ENCODE measurements at regions not wholly inside any gene's neighbourhood (a gene's known extent, or its start where the extent isn't known, plus 50 kb on each side); places are given as distances from the start of the nearest gene placed in this dataset.

DNA sequence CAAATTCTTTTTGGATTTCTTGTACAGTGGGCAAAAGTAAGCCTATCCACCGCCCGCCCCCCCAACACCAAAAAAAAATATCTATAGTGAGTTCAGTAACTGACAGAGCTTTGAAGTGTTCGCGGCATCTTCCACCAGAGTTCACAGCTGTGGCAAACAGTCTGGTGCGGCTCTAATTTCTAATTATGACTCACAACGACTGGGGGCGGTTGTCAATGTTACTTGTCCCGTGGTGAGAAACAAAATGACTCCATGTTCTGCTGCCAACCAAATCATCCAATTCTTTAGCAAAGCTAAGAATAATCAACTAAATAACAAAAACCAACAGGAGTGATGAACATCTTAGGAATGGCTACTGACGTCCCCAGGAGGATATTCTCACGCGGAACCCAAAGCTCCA is 392.5 kb upstream of the SALL3 start:
- Mint-ChIP-seq H3K4me1 (no peaks in the 10 kb centered on the region), H3K27me3 (no peaks in the 10 kb centered on the region), H3K9me3 (no peaks in the 10 kb centered on the region), H3K36me3 (ENCODE audit: low read depth) (no peaks in the 10 kb centered on the region), H3K4me3 (no peak overlapping the region), H3K27ac (no peak overlapping the region)
- no peak for ATAC-seq (replicated peaks)

DNA sequence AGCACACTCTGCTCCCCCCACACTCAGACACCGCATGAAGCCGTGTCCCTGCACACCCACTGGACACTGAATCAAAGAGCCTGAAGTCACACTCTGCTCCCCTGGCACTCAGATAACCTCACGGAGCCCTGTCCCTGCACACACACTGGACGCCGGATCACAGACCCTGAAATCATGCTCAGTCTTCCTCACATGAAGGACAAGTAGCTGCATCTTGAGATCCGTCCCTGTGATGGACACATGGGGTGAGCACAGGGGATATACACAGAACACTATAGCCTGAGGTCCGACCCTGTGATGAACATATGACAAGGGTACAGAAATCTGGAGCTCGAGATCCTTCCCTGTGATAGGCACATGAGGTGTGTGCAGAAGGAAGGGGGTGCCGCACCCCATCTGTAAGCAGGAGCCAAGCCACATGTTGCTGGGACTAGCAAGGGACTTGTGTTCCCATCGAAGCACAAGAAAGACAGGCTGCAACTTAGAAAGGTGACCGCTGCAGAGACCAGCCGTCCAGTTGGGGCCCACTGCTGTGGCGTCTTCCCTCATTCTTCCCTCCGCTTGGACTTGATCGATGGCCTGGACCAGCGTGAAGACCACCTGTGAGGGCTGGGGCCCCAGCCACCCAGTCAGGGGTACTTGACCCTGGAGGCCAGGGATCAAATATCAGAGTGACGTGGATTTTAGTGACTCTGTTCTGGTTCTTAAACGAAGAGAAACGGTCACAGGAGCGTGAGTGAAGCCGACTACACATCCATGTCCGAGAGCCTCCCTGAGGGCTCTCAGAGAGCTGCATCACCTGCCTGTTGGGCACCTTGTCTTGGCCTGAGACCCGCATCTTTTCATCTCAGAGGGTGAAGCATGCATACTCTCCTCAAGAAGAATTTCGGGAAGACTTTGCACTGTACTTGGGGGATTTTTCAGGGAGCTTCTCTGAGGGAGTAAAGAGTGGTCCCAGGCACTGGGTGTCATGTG is 391.7 kb upstream of the SALL3 start:
- H3K4me3 Mint-ChIP-seq = no peak overlapping the region
- H3K4me1 Mint-ChIP-seq = no peaks in the 10 kb centered on the region
- H3K27ac Mint-ChIP-seq = no peak overlapping the region
- H3K36me3 Mint-ChIP-seq (ENCODE audit: low read depth) = no peaks in the 10 kb centered on the region
- H3K27me3 Mint-ChIP-seq = no peaks in the 10 kb centered on the region
- ATAC-seq (replicated peaks) = no peak
- no peaks in the 10 kb centered on the region for H3K9me3 Mint-ChIP-seq

- ATAC-seq (replicated peaks) = no peak
Measured at GRCh38 chr18:78589916-78590437, 389.6 kb upstream of the SALL3 start.

DNA sequence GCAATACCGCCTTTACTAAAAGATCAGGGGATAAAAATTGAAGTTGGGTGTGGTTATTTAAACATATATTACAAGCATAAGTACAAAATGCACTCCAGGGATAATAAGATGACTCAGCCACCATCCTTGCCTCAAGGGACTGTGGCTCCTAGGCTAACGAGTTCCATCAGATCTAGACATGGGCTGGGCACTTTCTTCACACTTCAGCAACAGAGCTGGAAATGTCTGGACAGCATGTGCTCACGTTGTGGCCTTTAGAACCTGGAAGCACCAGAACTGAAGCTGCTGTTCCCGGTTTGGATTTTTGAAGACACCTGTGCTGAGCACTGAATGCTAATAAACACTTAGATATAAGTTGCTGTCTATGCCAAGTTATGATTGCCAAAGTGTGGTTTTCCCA is 384.2 kb upstream of the SALL3 start:
- Mint-ChIP-seq H3K4me1 (no peaks in the 10 kb centered on the region), H3K9me3 (peaks cover 7% of the 10 kb centered on the region), H3K4me3 (no peak overlapping the region), H3K36me3 (ENCODE audit: low read depth) (no peaks in the 10 kb centered on the region), H3K27me3 (no peaks in the 10 kb centered on the region), H3K27ac (no peak overlapping the region)
- no peak for ATAC-seq (replicated peaks)

More at GRCh38 chr18:78589916-78590437, 389.6 kb upstream of the SALL3 start:
- H3K4me3 Mint-ChIP-seq = no peak overlapping the region
- H3K9me3 Mint-ChIP-seq = peaks cover 4% of the 10 kb centered on the region
- H3K36me3 Mint-ChIP-seq (ENCODE audit: low read depth) = no peaks in the 10 kb centered on the region
- H3K27me3 Mint-ChIP-seq = no peaks in the 10 kb centered on the region
- H3K4me1 Mint-ChIP-seq = no peaks in the 10 kb centered on the region
- no peak overlapping the region for H3K27ac Mint-ChIP-seq

DNA sequence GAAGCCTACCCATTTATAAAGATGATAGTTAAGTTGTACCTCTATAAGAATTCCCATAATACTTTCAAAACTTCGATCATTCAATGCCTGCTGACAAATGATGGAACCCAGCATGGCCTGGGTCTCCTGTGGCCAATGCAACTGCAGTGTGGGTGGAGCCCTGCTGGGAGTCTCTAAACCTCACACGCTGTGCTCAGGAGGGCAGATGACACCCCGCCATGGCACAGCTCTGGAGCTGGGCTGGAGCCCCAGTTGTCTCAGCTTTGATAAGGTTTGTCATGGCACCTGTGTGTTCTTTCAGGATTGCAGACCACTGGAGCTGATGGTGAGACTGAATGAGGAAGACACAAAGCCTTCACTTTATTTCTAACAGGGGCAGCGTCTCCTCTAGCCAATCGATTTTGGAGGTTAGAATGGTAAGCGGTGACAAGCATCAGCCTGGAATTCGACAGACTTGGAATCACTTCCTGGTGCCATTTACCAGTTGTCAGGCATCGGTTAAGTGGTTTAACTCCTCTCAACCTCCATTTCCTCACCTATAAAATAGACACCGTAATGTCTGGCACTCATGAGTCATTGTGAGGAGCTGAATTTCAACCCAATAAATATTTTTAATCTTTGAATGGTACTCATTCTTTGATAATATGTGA is 383.6 kb upstream of the SALL3 start:
- no peaks in the 10 kb centered on the region for H3K36me3 Mint-ChIP-seq (ENCODE audit: low read depth)
- no peaks in the 10 kb centered on the region for H3K4me1 Mint-ChIP-seq
- H3K27me3 Mint-ChIP-seq = no peaks in the 10 kb centered on the region
- H3K4me3 Mint-ChIP-seq = no peak overlapping the region
- H3K9me3 Mint-ChIP-seq = peaks cover 7% of the 10 kb centered on the region
- ATAC-seq (replicated peaks) = no peak
- no peak overlapping the region for H3K27ac Mint-ChIP-seq

DNA sequence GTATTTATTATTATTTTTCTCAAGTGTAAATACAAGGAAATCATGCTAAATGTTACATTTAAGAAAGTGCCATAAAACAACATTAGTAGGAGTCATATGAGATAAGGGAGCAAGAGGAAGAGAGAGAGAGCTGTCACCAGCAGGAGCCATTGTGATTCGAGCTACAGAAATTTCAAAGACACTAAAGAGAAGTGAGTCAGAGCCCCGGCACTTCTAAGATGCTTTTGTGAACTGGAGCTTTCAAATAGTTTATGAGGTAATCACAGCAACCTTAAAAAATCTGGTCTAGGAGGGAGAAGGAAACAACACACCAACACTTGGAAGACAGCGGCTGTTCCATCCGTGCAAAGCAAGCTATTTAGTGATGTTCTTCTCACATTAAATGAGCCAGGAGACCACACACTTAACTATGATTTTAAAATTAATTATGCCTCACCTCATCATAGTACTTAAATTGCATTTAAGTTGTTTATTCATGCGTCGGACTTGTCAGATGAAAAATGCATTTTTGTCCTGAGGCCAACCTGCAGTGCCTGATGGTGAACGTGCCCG is 382.7 kb upstream of the SALL3 start:
- H3K27ac Mint-ChIP-seq = no peak overlapping the region
- H3K4me1 Mint-ChIP-seq = no peaks in the 10 kb centered on the region
- H3K36me3 Mint-ChIP-seq (ENCODE audit: low read depth) = no peaks in the 10 kb centered on the region
- no peak overlapping the region for H3K4me3 Mint-ChIP-seq
- no peak for ATAC-seq (replicated peaks)
- no peaks in the 10 kb centered on the region for H3K27me3 Mint-ChIP-seq
- H3K9me3 Mint-ChIP-seq = peaks cover 7% of the 10 kb centered on the region

- H3K27me3 Mint-ChIP-seq = peaks cover 3% of the 10 kb centered on the region
- no peaks in the 10 kb centered on the region for H3K4me1 Mint-ChIP-seq
- no peak for ATAC-seq (replicated peaks)
- no peak overlapping the region for H3K27ac Mint-ChIP-seq
- H3K36me3 Mint-ChIP-seq (ENCODE audit: low read depth) = no peaks in the 10 kb centered on the region
- H3K9me3 Mint-ChIP-seq = peaks cover 3% of the 10 kb centered on the region
- no peak overlapping the region for H3K4me3 Mint-ChIP-seq
Measured at GRCh38 chr18:78601349-78601748, 378.3 kb upstream of the SALL3 start.

DNA sequence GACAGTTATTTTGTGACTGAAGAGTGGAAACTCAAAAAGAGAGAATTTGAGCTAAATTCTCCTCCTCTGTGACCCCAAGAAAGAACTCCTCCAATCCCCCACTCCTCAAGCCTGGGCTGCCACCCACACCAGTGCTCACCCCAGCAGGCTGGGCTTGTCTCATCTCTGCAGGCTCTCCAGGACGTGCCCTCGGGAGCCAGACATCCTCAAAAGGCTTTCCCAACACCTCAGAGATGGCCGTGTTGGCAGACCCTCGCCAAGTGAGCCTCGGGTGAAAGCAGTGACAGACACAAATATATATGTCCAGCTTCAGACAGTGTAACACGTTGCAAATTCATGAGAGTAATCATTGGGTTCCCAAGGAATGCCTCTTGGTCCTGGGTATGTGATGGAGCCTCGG is 377.7 kb upstream of the SALL3 start:
- Mint-ChIP-seq H3K4me1 (no peaks in the 10 kb centered on the region), H3K4me3 (no peak overlapping the region)
- ATAC-seq (replicated peaks) = no peak

DNA sequence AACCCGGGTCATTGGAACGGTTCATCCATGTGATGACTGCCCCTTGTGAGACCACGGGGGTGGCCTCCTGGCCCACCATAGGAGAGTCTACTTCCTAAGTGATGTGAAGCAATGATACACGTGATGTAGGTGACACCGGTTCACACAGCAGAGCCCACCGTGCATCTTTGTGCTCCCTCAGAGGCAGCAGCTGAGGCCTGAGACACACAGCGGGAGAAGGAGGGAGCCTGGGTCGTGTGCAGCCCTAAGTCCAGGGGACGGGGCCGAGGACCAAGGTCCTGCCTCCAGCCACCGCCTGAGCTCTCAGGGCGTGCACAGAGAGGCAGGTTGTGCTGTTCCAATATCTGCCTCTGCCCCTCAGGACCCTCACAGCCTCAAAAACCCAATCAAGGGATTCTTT is 377.2 kb upstream of the SALL3 start:
- Mint-ChIP-seq H3K27ac (no peak overlapping the region), H3K36me3 (ENCODE audit: low read depth) (no peaks in the 10 kb centered on the region), H3K9me3 (peaks cover 10% of the 10 kb centered on the region), H3K27me3 (peaks cover 9% of the 10 kb centered on the region), H3K4me1 (no peaks in the 10 kb centered on the region), H3K4me3 (no peak overlapping the region)
- ATAC-seq (replicated peaks) = no peak

More for the DNA sequence above, 377.7 kb upstream of the SALL3 start:
- no peaks in the 10 kb centered on the region for H3K36me3 Mint-ChIP-seq (ENCODE audit: low read depth)
- H3K9me3 Mint-ChIP-seq = peaks cover 7% of the 10 kb centered on the region
- H3K27me3 Mint-ChIP-seq = peaks cover 8% of the 10 kb centered on the region
- no peak overlapping the region for H3K27ac Mint-ChIP-seq

GRCh38 chr18:78603102-78603983 is 376.3 kb upstream of the SALL3 start:
- Mint-ChIP-seq H3K27me3 (peaks cover 9% of the 10 kb centered on the region), H3K36me3 (ENCODE audit: low read depth) (no peaks in the 10 kb centered on the region), H3K9me3 (peaks cover 10% of the 10 kb centered on the region), H3K27ac (no peak overlapping the region), H3K4me1 (no peaks in the 10 kb centered on the region), H3K4me3 (no peak overlapping the region)
- no peak for ATAC-seq (replicated peaks)

- Mint-ChIP-seq H3K4me3 (no peak overlapping the region), H3K4me1 (no peaks in the 10 kb centered on the region), H3K9me3 (peaks cover 7% of the 10 kb centered on the region), H3K27ac (no peak overlapping the region), H3K27me3 (peaks cover 9% of the 10 kb centered on the region), H3K36me3 (ENCODE audit: low read depth) (no peaks in the 10 kb centered on the region)
- no peak for ATAC-seq (replicated peaks)
Measured at GRCh38 chr18:78605255-78605654, 374.4 kb upstream of the SALL3 start.

- no peaks in the 10 kb centered on the region for H3K4me1 Mint-ChIP-seq
- H3K4me3 Mint-ChIP-seq = no peak overlapping the region
- H3K27me3 Mint-ChIP-seq = peaks cover 9% of the 10 kb centered on the region
- peaks cover 7% of the 10 kb centered on the region for H3K9me3 Mint-ChIP-seq
- H3K36me3 Mint-ChIP-seq (ENCODE audit: low read depth) = no peaks in the 10 kb centered on the region
- ATAC-seq (replicated peaks) = no peak
- H3K27ac Mint-ChIP-seq = no peak overlapping the region
Measured at GRCh38 chr18:78607221-78607620, 372.4 kb upstream of the SALL3 start.

DNA sequence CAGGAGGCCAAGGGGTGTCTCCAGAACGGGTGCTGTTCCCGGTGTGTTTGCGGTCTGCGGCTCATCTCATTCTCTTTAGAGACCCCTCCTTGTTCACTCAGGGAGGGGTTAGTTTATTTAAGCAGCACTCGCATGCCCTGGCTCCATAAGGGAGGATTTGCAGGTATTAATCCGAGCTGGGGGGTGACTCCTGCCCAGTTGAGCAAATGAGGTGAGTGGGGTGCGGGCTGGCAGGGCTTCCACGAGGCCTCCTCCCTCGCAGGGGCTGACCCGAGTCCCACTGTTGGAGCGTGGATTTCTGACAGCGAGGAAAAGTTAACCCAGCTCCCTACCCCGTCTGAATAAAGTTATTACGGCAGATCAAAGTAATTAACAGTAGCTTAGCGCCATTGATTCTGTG is 371.8 kb upstream of the SALL3 start:
- ATAC-seq (replicated peaks) = no peak
- H3K4me1 Mint-ChIP-seq = no peaks in the 10 kb centered on the region
- H3K27ac Mint-ChIP-seq = no peak overlapping the region
- no peak overlapping the region for H3K4me3 Mint-ChIP-seq
- peaks cover 7% of the 10 kb centered on the region for H3K9me3 Mint-ChIP-seq
- peaks cover 9% of the 10 kb centered on the region for H3K27me3 Mint-ChIP-seq
- H3K36me3 Mint-ChIP-seq (ENCODE audit: low read depth) = no peaks in the 10 kb centered on the region

DNA sequence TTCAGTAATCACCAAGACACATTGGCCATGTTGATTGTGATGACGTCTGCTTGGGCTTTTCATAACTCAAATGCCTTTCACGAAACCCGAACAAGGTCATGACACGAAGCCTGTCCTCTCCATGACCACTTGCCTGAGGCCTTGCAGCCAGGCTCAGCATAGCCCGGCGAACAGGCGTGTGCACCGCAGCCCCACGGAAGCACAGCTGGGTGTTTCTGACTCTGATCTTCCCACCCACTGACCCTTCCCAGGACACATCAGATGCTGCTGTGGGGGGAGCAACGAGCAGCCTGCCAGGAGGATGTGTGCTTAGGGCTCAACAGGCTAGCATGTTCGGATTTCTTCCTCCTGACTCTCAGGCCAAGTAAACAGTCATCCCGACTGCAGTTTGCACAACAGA is 369.4 kb upstream of the SALL3 start:
- Mint-ChIP-seq H3K4me1 (no peaks in the 10 kb centered on the region), H3K27me3 (peaks cover 9% of the 10 kb centered on the region), H3K27ac (no peak overlapping the region), H3K9me3 (peaks cover 7% of the 10 kb centered on the region), H3K36me3 (ENCODE audit: low read depth) (no peaks in the 10 kb centered on the region), H3K4me3 (no peak overlapping the region)
- ATAC-seq (replicated peaks) = no peak

Measured in activated T-helper 17 cell treated with anti-CD3 and anti-CD28 coated beads, Interleukin-2, amount 50 U/mL, for 72 hours (primary cell).